NOMO-1 treated with dmso at 0.1 percent for 144 hours (cell line): ENCODE measurements at regions not wholly inside any gene's neighbourhood (a gene's known extent, or its start where the extent isn't known, plus 50 kb on each side); places are given as distances from the start of the nearest gene placed in this dataset.
"Not testable (repeated sequence)": the region's sequence is repeated elsewhere in the genome, so short reads cannot be mapped to it uniquely, and the experiment has no call there.

Source experiments
- DNase-seq: peaks from one replicate; lab custom pipeline; 2025; ENCODE audit not compliant: unreplicated experiment; lab: John Stamatoyannopoulos, UW

DNA sequence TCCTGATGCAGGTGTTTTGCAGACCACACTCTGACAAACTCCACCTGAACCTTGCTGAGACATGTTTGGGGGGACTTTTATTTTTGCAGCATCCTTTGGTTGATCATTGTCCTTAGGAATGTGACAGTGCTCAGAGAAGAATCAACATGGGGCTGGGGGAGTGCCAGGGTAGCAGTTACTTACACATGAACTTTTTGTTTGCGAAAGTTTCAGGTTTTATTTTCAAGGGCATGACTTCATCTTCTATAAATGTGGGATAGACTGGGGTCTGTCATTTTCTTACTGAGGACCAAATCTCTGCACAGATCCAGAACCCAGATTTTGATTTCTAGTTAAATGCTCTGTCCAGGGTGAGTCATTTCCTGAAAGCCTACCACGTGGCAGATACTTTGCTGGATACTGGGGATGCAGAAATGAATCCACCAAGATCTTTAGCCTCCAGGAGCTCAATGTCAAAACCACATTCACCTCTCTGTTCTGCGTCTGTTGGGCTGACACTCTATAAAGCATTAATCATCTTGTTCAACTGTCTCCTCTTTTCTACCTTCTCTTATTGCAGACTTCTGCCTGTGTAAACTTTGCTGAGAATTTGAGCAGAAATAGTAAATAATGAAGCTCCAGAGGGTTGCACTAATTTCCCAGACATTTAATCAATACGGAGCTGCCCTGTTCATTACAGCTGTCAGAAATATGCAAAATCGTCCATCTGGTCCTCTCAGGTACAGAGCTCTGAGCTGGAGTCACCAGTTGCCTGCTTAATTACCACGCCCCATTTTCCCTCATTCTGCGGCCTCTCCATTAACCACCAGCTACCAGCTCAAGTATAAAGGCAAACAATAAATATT lies 387.9 kb downstream of the MIAT start:
- DNase-seq: no peak

DNA sequence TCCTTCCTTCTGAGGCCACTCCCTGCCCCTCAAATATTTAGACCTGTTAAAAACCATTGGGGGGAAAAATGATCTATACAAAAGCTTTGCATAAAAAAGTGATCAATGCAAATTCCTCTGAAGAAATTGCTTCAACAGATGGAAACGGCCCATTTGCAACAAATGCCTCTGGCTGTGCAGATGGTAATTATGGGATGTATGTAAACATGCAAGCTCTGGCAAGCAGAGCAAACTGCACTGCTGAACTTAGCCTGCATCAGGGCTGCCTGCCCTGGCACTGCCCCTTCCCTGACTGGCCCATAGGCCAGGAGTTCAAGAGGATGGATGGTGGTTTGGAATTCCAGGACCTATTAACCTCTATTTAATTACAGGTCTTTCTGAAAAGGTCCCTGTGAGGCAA lies 388.7 kb downstream of the MIAT start:
- no peak for DNase-seq

DNA sequence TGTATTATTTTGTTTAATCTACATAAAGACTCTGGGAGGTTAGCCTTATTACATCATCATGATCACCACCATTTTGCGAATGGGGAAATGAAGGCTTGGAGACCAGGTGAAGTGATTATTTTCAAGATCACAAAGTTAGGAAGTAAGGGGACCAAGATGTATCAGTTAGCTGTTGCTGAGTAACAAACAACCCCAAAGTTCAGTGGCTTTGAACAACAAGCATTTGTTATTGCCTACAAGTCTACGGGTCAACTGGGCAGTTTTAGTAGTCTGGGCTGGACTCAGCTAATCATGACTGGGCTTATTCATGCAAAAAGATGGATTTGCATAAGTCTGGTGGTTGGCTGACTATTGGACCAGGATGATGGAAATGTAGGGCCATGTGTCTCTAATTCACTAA lies 389.2 kb downstream of the MIAT start:
- no peak for DNase-seq

DNA sequence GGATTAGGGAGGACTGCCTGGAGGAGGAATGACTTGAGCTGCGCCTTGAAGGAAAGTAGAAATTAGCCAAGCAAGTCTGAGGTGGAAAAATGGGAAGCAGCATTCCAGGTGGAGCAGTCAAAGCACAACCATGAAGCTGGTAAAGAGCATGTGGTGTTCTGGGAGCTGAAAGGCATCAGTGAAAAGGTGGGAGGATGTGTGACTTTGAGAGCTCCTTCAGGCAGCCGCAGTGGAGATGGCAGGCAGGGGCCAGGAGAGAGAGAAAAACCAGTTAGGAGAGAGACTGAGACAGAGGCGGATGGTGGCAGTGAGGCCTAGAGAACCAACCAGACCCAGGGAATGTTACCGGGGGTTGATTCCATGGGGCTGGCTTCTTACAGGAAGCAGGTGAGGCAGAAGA lies 393.4 kb downstream of the MIAT start:
- no peak for DNase-seq

DNA sequence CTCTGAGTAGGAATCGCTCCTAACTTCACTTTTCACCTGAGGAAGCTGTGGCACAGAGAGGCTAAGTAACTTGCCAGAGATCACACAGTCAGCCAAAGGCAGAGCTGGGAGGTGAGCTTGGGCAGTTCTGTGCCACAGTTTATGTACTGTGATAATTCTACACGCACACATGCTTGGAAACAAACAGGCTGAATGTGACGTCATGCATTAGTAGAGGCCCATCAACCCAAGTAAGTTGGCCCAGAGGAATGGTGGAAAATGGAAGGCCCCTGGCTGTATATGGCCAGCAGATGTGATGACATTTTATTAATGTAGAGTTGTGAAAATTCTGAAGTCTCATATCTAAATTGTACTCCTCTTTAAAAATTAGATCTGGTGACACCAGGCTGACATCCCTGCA lies 394.0 kb downstream of the MIAT start:
- no peak for DNase-seq

DNA sequence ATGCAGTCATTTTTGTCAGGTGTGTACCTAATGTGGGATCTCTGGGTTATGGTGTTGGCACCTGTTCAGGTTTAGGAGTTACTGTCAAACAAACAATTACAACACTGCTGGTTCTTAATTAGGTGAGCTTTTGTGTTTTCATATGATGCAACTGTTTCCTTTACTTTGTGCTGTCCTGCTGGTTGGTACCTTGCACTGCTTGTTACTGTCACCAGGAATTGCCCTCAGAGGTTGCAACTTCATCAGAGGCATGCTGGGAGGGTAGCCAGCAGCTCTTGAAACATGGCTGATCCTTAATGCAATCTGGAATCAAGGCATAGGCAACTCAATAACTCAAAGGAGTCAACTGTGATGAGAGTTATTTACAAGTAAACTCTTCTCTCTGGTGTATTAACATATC lies 400.3 kb downstream of the MIAT start:
- DNase-seq: no peak

DNA sequence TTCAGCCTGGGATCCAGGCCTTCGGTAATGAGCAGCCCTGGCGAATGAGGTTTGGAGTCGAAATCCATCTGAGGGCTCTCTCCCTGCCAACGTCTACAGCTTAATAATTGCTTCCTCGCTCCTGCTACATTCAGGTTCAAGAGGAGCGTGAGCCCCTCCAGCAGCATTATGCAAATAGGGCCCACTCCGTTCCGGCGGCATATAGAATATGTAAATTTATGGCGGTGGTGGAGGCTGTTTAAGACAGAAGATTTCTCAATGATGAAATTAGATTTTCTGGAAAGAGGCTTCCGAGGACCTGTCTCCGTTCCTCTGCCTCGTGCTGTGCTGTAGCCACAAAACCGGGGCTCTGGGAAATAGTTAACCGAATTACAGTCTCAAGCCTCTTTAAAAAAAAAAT lies 402.8 kb downstream of the MIAT start:
- no peak for DNase-seq

DNA sequence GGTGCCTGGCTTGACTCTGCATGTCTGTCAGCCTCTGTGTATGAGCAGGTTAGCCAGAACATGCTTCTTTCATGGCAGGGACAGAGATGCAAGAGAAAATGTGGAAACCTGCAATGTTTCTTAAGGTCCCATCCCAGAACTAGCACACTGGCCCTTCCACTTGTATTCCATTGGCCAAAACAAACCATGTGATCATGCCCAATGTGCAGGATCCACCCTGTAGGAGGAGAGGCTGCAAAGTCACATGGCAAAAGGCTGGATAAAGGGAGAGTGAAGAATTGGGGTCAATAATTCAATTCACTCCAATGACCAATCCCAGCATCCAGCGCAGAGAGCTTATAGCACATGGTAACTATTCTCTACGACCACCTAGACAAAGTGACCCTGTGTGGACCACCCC lies 405.5 kb downstream of the MIAT start:
- no peak for DNase-seq

DNA sequence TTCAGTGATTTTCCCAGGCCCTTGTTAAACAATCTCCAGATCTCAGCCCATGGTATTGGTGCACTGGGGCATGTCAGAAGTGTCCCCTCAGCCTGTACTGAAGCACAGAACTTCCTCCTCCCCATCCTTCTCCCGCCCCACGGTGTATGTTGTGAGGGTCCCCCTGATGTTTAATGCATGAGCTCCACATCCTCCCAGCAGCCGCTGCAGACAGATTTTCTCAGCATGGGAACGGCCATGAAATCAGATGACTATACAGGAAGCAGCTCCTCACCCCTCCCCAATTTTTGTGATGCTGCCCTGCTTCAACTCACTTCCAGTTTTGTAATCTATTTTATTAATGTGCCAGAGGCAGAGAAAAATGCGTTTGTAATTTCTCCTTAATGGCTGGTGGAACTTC lies 406.0 kb downstream of the MIAT start:
- no peak for DNase-seq

DNA sequence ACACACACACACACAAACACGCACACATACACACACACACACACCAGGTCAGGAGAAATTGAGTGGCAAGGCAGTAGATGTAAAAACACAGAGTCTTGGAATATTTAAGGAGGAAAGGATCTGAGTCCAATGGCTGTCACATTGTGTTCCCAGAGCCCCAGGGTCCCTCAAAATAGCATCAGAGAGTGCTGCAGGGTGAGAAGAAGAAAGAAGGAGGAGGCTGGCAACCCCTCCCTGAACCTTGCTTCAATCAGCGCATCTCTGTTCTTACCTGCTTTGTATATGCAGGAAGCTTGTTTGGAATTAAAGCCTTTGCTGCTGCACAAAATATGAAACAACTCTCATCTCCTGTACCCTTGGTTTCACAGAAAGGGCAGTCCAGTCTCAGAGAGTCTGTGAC lies 406.5 kb downstream of the MIAT start:
- no peak for DNase-seq

DNA sequence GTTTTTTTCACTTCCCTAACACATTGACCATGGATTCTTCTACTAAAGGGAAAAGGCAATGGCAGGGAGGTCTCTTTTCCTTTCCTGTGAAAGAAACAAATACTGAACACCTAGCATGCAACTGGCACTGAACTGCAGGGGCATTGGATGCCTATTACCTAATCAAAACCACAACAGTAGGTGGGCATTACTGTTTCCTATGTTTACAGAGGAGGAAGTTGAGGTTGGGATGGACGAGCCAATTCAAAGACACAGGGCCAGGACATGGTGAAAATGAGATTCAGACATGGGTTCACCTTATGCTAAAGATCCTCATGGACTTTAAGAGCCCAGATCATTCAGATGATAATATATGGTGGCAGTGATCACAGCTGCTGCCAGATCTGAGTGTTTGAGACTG lies 407.0 kb downstream of the MIAT start:
- no peak for DNase-seq

DNA sequence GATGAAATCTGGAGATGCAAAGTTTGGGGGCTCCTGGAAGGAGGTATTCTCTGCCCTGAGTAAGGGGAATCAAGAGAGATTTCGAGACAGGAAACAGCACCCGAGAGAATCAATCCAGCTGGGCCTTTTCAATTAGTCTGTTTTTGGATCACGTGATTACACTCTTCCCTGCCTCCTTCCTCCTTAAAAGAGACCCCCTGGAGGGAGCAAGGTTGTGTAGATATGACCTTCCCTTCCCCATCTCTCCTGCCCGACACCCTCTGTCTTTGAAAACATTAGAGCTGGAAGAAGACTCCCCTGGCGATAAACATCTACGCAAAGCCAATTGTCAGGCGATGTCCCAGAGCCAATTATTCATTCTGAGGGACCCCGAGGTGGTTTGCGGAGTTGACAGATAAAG lies 407.9 kb downstream of the MIAT start:
- DNase-seq: no peak

DNA sequence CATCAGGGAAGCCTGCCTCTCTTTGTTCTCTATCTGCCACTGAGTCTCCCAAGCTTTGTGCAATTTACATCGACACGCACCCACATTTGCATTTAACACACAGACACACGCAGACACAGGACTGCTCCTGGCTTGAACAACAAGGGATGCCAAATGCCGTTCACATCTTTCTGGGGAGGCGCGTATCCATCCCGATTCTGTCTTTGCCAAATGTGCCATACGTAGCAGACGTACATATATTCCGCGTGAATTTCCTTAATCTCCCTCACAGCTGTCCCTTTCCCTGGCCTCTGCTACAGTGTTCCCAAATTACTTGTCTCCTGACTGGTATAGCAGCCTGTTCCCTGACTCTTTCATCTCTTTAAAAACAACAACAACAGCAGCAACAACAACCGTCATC lies 409.5 kb downstream of the MIAT start:
- no peak for DNase-seq

DNA sequence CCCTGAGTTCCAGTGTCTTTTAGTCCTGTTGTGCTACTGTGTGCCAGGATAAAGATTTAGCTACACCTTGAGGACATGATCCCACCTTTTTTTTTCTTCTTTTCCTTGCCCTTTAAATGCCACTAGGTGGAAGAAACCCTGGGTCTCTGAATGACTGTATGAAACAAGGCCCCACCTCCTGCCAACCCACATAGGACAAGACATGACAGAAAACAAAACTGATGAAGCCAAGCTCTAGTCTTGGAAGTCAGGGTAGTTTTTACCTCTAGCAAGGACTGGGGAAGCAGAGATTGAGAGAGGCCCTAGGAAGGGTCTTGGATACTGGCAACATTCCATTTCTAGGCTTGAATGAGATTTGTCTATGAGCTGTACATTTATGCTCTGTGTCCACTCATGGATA lies 410.7 kb downstream of the MIAT start:
- DNase-seq: no peak

DNA sequence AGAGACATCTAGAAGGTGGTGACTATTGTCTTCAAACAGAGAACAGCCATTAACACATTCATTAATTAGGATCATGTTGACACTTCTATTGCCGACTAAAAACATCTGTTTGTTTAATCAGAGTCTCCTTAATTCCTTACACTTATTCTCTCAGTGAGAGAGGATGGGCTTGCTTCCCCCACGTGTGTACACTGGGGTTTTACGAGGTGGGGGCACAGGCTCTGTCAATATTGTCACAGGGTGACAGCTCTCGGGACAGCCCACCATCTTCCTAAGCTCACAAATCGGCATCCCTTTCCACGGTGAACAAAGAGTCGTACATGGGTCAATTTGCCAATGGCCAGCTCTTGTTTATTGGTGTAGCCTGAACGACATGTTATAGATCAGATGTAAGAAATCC lies 413.2 kb downstream of the MIAT start:
- no peak for DNase-seq

DNA sequence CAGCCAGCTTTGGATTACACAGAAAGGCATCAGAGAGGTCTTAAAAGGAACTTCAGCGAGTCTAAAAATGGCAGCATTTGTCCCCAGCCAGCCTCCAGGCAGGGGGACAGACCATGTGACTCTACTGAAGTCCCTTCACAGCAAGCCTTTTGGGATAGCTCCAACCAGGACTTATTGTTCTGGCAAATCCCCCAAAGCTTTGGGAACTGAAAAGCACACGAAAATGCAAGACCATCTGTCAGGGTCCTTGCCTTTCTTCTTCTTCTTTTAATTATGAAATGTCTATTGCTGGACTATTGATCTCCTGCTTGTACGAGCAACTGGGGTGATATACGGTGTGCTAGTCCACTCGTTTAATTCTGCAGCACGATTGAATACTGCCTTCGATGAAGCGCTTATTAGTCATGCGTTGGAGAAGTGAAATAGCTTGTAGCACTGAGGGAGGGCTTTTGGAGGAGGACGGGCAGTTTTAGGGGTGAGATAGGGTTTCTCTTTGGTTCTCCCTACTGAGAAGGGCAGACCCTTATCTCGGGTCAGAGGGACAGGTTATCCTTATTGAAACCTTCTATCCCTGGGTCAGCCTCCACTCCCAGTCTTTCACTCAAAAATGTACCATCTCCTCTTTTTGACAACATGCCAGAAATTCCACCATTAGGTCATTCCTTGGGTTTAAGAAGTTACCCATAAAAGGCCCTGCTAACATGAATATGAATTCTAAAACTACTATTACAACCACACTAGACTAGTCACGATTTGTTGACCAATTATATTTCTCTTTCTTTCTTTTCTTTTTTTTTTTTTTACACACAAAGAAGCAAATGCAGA lies 416.4 kb downstream of the MIAT start:
- DNase-seq: no peak

DNA sequence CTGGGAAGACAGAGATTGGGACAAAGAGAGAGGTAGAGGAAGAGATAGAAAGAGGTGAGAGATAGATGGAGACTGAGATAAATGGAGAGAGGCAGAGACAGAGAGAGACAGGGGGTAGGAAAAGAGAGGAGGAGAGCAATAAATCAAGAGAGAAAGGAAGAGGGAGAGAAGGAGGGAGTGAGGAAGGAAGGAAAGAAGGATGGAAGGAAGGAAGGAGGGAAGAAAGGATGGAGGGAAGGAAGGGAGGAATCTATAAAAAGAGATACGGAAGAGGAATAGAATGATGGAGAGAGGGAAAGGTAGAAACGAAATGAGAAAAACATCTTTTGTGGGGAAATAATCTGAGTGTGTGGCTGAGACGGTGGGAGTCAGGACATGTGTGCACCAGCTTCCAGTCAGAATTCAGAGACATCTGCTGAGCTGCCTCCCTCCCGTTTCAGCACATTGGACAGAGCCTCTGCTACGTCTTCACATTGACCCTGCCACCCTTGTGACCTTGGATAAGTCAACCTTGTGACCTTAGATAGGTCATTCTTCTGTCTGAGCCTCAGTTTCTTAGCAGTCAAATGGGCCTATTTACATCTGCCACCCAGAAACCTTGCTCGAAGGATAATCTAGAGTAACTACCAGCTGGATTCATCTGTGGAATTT lies 417.8 kb downstream of the MIAT start:
- no peak for DNase-seq

DNA sequence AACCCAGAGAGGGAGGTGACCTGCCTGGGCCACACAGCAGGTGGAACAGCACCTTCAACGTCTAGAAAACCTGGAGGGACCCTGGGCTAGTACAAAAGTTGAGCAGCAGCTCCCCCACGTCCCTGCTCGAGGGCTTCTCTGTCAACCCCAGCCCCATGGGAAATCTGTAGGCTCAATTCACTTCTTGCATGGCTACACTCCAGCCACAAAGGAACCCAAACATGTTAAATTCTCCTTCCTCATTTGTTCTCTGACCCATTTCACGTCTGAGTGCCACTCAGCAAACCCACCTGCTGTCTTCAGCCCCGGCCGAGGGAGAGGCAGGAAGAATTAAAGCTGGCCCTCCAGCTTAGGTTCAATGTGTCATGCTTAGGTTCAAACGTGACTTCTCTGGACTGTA lies 418.5 kb downstream of the MIAT start:
- DNase-seq: no peak

DNA sequence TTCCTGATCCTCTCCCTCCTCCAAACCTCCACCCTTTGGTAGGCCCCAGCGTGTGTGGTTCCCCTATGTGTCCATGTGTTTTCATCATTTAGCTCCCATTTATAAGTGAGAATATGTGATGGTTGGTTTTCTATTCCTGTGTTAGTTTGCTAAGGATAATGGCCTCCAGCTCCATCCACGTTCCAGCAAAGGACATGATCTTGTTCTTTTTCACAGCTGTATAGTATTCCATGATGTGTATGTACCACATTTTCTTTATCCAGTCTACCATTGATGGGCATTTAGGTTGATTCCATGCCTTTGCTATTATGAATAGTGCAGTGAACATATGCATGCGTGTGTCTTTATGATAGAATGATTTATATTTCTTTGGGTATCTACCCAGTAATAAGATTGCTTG lies 420.7 kb downstream of the MIAT start:
- not testable (repeated sequence) for DNase-seq

DNA sequence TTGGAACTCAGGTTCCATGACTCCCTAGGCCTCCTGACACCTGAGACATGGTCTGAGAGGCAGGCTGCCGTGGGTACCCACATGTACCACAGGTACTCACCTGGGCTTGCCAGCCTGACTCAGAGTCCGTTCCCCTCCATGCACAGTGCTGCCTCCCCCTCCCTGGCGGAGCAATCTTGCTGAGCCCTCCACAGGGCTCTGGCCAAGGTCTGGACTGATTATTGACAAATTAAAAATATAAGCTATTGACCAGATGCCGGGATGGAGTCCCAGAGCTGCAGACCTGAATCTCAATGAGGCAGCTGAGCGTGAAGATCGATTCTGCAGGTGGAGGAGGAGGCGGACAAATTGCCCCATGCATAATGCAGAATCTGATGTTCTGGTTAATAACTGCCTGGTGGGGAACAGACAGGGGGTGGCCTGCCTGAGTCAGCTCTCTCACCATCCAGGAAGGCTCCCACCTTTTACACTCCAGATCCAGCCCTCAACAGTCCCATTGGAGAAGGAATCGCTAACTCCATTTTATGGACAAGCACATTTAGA lies 422.7 kb downstream of the MIAT start:
- no peak for DNase-seq

DNA sequence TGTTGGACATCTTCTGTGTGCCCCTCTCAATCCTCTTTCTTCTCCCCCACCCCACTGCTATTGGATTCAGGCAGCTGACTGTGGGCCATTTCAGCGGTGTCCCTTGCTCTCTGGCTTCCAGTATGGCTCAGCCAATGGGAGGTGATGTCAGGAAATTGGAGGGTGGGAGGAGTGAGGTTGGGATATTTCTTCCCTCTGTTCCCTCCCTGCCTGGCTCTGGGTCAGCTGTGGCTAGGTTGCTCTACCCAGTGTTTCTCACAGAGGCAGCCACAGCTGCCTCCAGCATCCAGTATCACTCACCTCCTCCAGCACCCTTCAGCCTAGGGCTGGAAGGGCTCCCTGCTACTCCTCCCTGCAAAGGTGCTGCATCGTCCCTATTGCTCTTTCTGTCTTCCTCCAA lies 423.5 kb downstream of the MIAT start:
- no peak for DNase-seq

DNA sequence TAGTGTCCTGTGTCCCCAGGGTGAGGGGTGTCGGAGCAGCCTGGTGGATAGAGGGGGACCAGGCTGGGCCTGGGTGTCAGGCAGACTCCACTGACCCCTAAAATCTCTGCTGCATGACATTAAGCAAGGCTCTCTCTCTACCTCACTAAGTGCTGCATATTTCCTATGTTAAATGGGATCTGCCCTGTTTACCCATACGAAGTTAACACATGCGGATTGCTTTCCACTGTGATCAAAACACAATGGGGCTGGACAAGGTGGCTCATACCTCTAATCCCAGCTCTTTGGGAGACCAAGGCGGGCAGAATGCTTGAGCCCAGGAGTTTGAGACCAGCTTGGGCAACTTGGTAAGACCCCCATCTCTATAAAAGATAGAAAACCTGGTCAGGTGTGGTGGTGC lies 426.2 kb downstream of the MIAT start:
- no peak for DNase-seq
